DMS 273 treated with DMSO at 0.1 percent for 48 hours (cell line): ENCODE measurements at regions not wholly inside any gene's neighbourhood (a gene's known extent, or its start where the extent isn't known, plus 50 kb on each side); places are given as distances from the start of the nearest gene placed in this dataset.
A peak's percentile ranks its signal among the peaks of the same experiment; 100 is the strongest.
"Not testable (repeated sequence)": the region's sequence is repeated elsewhere in the genome, so short reads cannot be mapped to it uniquely, and the experiment has no call there.

Source experiments
- DNase-seq: peaks from one replicate; lab custom pipeline; 2025; lab: John Stamatoyannopoulos, UW

- no peak for DNase-seq
Observed at GRCh38 chr5:171542525-171543140, 123.2 kb downstream of the FGF18 start.

GRCh38 chr5:171543148-171543815, 123.8 kb downstream of the FGF18 start:
- DNase-seq: peak; percentile 67

GRCh38 chr5:171544913-171545765, 125.7 kb downstream of the FGF18 start:
- no peak for DNase-seq

GRCh38 chr5:171549274-171549673, 129.8 kb downstream of the FGF18 start:
- DNase-seq: no peak

- not testable (repeated sequence) for DNase-seq
Observed at GRCh38 chr5:171553817-171554216, 134.4 kb downstream of the FGF18 start.

- DNase-seq: no peak
Observed at GRCh38 chr5:171555160-171555559, 135.7 kb downstream of the FGF18 start.

- DNase-seq: no peak
Observed at GRCh38 chr5:171562822-171563221, 143.4 kb downstream of the FGF18 start.

GRCh38 chr5:171568389-171568788, 148.9 kb downstream of the FGF18 start:
- no peak for DNase-seq

- no peak for DNase-seq
Observed at GRCh38 chr5:171569065-171569712, 149.7 kb downstream of the FGF18 start.

GRCh38 chr5:171570244-171570825, 150.9 kb downstream of the FGF18 start:
- no peak for DNase-seq

- no peak for DNase-seq
Observed at GRCh38 chr5:171571663-171572062, 152.2 kb downstream of the FGF18 start.

GRCh38 chr5:171573021-171573420, 153.6 kb downstream of the FGF18 start:
- no peak for DNase-seq

GRCh38 chr5:171573451-171574225, 154.2 kb downstream of the FGF18 start:
- DNase-seq: no peak

GRCh38 chr5:171574376-171574775, 154.9 kb downstream of the FGF18 start:
- no peak for DNase-seq

GRCh38 chr5:171575386-171575785, 155.9 kb downstream of the FGF18 start:
- DNase-seq: no peak

GRCh38 chr5:171575808-171576207, 156.4 kb downstream of the FGF18 start:
- no peak for DNase-seq

- no peak for DNase-seq
Observed at GRCh38 chr5:171577042-171577758, 157.8 kb downstream of the FGF18 start.

- no peak for DNase-seq
Observed at GRCh38 chr5:171578049-171578828, 158.8 kb downstream of the FGF18 start.

GRCh38 chr5:171578829-171579491, 159.5 kb downstream of the FGF18 start:
- no peak for DNase-seq
